ENCODE measurements at regions not wholly inside any gene's neighbourhood (a gene's known extent, or its start where the extent isn't known, plus 50 kb on each side); places are given as distances from the start of the nearest gene placed in this dataset.

DNA sequence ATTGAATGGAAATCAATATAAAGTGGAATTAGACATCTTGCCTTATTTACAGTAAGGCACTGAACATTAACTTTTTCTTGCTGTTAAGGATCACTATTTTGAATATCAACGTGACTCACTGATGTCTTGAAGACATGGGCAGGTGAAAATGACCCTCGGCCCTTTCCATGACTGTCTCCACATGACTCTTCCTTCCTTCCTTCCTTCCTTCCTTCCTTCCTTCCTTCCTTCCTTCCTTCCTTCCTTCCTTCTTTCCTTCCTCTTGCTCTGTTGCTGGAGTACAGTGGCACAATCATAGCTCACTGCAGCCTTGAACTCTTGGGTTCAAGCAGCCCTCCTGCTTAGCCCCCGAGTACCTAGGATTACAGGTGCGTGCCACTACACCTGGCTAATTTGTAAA, 52.2 kb upstream of the TOX2 start:
- intact Hi-C loops (cut with micrococcal nuclease; ENCODE audit: unreplicated experiment) (no loop called here), in situ Hi-C loops (cut with HindIII; ENCODE audit: extremely low pct_ligation_motif_present, low pct_unique_long_range_greater_than_20kb) (no loop called here)
- FAIRE-seq: no peak
- ATAC-seq: no peak
- DNase-seq (ENCODE audit: low spot score): no peak
- no peak overlapping the region for H3K27ac ChIP-seq (ENCODE audit: extremely low read length, insufficient read depth, low read length)
- BruUV-seq (replicated peaks): no TSS peak
- H3K4me3 ChIP-seq (replicated peaks in 1 of 3; ENCODE audit: insufficient read depth in 1 of 3, low read depth in 2 of 3, low read length in 3 of 3): no peak overlapping the region
- WGBS (ENCODE audit: low lambda C conversion rate): 0% methylated on average over 4 of the region's 4 CpGs
- H3K79me2 ChIP-seq (ENCODE audit: insufficient read depth, low read length): no peaks in the 10 kb centered on the region
- ChIA-PET CTCF (ENCODE audit: low intra/inter-chr PET ratio, low total read pairs) (no interaction called here), POLR2A (no interaction called here)
- no peak overlapping the region for H3K4me2 ChIP-seq (ENCODE audit: low read depth, low read length)
- H4K20me1 ChIP-seq (ENCODE audit: insufficient read depth, low read length): no peaks in the 10 kb centered on the region
- H3K36me3 ChIP-seq (replicated peaks in 1 of 2; ENCODE audit: control insufficient read depth in 1 of 2, insufficient read depth in 2 of 2, low read length in 2 of 2): no peaks in the 10 kb centered on the region
- TF ChIP-seq THAP11 (CRISPR knock-in tag; IDR thresholded peaks at IDR 0.05): no peak
- TF ChIP-seq ZNF746 (CRISPR knock-in tag; IDR thresholded peaks at IDR 0.05): no peak
- TF ChIP-seq ZNF317 (CRISPR knock-in tag; IDR thresholded peaks at IDR 0.05): no peak
- TF ChIP-seq SIX4 (CRISPR knock-in tag; IDR thresholded peaks at IDR 0.05): no peak
- TF ChIP-seq, protein P1, sequence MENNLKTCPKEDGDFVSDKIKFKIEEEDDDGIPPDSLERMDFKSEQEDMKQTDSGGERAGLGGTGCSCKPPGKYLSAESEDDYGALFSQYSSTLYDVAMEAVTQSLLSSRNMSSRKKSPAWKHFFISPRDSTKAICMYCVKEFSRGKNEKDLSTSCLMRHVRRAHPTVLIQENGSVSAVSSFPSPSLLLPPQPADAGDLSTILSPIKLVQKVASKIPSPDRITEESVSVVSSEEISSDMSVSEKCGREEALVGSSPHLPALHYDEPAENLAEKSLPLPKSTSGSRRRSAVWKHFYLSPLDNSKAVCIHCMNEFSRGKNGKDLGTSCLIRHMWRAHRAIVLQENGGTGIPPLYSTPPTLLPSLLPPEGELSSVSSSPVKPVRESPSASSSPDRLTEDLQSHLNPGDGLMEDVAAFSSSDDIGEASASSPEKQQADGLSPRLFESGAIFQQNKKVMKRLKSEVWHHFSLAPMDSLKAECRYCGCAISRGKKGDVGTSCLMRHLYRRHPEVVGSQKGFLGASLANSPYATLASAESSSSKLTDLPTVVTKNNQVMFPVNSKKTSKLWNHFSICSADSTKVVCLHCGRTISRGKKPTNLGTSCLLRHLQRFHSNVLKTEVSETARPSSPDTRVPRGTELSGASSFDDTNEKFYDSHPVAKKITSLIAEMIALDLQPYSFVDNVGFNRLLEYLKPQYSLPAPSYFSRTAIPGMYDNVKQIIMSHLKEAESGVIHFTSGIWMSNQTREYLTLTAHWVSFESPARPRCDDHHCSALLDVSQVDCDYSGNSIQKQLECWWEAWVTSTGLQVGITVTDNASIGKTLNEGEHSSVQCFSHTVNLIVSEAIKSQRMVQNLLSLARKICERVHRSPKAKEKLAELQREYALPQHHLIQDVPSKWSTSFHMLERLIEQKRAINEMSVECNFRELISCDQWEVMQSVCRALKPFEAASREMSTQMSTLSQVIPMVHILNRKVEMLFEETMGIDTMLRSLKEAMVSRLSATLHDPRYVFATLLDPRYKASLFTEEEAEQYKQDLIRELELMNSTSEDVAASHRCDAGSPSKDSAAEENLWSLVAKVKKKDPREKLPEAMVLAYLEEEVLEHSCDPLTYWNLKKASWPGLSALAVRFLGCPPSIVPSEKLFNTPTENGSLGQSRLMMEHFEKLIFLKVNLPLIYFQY (CRISPR knock-in tag; IDR thresholded peaks at IDR 0.05; ENCODE audit: borderline replicate concordance): no peak
- TF ChIP-seq HOXA7 (CRISPR knock-in tag; IDR thresholded peaks at IDR 0.05): no peak
- TF ChIP-seq, protein P2, sequence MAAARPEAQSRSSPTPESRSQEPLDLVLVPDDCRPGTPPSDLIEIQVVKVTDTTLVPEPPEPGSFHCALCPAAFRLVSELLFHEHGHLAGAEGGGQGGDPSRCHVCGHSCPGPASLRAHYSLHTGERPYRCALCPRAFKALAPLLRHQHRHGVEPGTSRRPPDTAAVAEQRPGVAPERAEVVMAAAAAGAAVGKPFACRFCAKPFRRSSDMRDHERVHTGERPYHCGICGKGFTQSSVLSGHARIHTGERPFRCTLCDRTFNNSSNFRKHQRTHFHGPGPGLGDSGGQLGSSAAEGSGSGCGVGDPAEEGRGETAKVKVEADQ (CRISPR knock-in tag; IDR thresholded peaks at IDR 0.05; ENCODE audit: borderline replicate concordance): no peak
- TF ChIP-seq, protein P3, sequence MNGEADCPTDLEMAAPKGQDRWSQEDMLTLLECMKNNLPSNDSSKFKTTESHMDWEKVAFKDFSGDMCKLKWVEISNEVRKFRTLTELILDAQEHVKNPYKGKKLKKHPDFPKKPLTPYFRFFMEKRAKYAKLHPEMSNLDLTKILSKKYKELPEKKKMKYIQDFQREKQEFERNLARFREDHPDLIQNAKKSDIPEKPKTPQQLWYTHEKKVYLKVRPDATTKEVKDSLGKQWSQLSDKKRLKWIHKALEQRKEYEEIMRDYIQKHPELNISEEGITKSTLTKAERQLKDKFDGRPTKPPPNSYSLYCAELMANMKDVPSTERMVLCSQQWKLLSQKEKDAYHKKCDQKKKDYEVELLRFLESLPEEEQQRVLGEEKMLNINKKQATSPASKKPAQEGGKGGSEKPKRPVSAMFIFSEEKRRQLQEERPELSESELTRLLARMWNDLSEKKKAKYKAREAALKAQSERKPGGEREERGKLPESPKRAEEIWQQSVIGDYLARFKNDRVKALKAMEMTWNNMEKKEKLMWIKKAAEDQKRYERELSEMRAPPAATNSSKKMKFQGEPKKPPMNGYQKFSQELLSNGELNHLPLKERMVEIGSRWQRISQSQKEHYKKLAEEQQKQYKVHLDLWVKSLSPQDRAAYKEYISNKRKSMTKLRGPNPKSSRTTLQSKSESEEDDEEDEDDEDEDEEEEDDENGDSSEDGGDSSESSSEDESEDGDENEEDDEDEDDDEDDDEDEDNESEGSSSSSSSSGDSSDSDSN (CRISPR knock-in tag; IDR thresholded peaks at IDR 0.05): no peak
- TF ChIP-seq, protein P4, sequence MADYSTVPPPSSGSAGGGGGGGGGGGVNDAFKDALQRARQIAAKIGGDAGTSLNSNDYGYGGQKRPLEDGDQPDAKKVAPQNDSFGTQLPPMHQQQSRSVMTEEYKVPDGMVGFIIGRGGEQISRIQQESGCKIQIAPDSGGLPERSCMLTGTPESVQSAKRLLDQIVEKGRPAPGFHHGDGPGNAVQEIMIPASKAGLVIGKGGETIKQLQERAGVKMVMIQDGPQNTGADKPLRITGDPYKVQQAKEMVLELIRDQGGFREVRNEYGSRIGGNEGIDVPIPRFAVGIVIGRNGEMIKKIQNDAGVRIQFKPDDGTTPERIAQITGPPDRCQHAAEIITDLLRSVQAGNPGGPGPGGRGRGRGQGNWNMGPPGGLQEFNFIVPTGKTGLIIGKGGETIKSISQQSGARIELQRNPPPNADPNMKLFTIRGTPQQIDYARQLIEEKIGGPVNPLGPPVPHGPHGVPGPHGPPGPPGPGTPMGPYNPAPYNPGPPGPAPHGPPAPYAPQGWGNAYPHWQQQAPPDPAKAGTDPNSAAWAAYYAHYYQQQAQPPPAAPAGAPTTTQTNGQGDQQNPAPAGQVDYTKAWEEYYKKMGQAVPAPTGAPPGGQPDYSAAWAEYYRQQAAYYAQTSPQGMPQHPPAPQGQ (CRISPR knock-in tag; IDR thresholded peaks at IDR 0.05; ENCODE audit: borderline replicate concordance): no peak
- TF ChIP-seq ARNT2 (CRISPR knock-in tag; IDR thresholded peaks at IDR 0.05; ENCODE audit: low read depth): no peak
- TF ChIP-seq CBFB (CRISPR knock-in tag; IDR thresholded peaks at IDR 0.05): no peak
- no peak for TF ChIP-seq ZNF207 (IDR thresholded peaks at IDR 0.05; ENCODE audit: borderline replicate concordance)
- no peaks in the 10 kb centered on the region for H3K9me3 ChIP-seq (ENCODE audit: low read length)
- H3K4me1 ChIP-seq (ENCODE audit: insufficient read depth, low read length): no peaks in the 10 kb centered on the region
- H2AFZ ChIP-seq (ENCODE audit: low read length): no peak overlapping the region
- no peak overlapping the region for H3K9ac ChIP-seq (ENCODE audit: insufficient read depth, low read depth, low read length)
- H3K27me3 ChIP-seq (ENCODE audit: control insufficient read depth in 1 of 2, insufficient read depth in 2 of 2, low read length in 2 of 2): peaks cover 2 to 11% of the 10 kb centered on the region in 2 experiments; a peak in 1 of 5 replicates

Data from HepG2 (cell line).